GM12891 (cell line): ENCODE measurements at regions not wholly inside any gene's neighbourhood (a gene's known extent, or its start where the extent isn't known, plus 50 kb on each side); places are given as distances from the start of the nearest gene placed in this dataset.

Experiments
- DNase-seq: peaks from one replicate; pipeline ENCODE4 v3.0.0; 2011; ENCODE audit warnings: low spot score; ENCODE audit not compliant: insufficient read length
- FAIRE-seq: peaks from 2 replicates; lab custom pipeline; 2011; peaks lifted over from hg19 to GRCh38; lab: Jason Lieb, UNC
- PAX5 ChIP-seq: IDR thresholded peaks from 2 replicates; pipeline ENCODE4 v1.6.1; 2011; ENCODE audit warnings: low read length, moderate library complexity, mild to moderate bottlenecking; ENCODE audit not compliant: insufficient read depth, severe bottlenecking
- POLR2A ChIP-seq: IDR thresholded peaks from 2 replicates; pipeline ENCODE4 v1.6.1; 2011; ENCODE audit warnings: low read depth, low read length, control low read depth
- POLR2AphosphoS5 ChIP-seq: IDR thresholded peaks from 2 replicates; pipeline ENCODE4 v1.6.1; 2011; ENCODE audit warnings: low read depth, low read length, control low read depth
- POU2F2 ChIP-seq: IDR thresholded peaks from 2 replicates; pipeline ENCODE4 v1.6.1; 2011; ENCODE audit warnings: low read depth, mild to moderate bottlenecking, control low read depth, low read length, moderate library complexity
- SPI1 ChIP-seq: IDR thresholded peaks from 2 replicates; pipeline ENCODE4 v1.6.1; 2011; ENCODE audit warnings: low read depth, low read length, control low read depth
- TAF1 ChIP-seq: IDR thresholded peaks from 2 replicates; pipeline ENCODE4 v1.6.1; 2011; ENCODE audit warnings: low read depth, low read length, control low read depth

GRCh38 chr1:80053613-80054012 is 1047.1 kb upstream of the ADGRL4 start:
- TF ChIP-seq SPI1 (no peak), POU2F2 (no peak), POLR2A (no peak), TAF1 (no peak), POLR2AphosphoS5 (no peak), PAX5 (no peak)
- FAIRE-seq: no peak
- DNase-seq: no peak

- no peak for DNase-seq
- TF ChIP-seq TAF1: no peak
- FAIRE-seq: no peak
Observed at GRCh38 chr1:80050523-80050922, 1044.0 kb upstream of the ADGRL4 start.

- no peak for FAIRE-seq
- no peak for TF ChIP-seq POLR2AphosphoS5
- TF ChIP-seq SPI1: no peak
- TF ChIP-seq PAX5: no peak
- TF ChIP-seq TAF1: no peak
Observed at GRCh38 chr1:80050085-80050484, 1043.6 kb upstream of the ADGRL4 start.

GRCh38 chr1:80048716-80049115 is 1042.2 kb upstream of the ADGRL4 start:
- FAIRE-seq (no peak), DNase-seq (no peak)
- TF ChIP-seq TAF1 (no peak), PAX5 (no peak), POLR2A (no peak), POU2F2 (no peak), POLR2AphosphoS5 (no peak), SPI1 (no peak)

More at GRCh38 chr1:80050085-80050484, 1043.6 kb upstream of the ADGRL4 start:
- DNase-seq: no peak

- FAIRE-seq: no peak
- no peak for DNase-seq
- TF ChIP-seq TAF1: no peak
- no peak for TF ChIP-seq POLR2AphosphoS5
- no peak for TF ChIP-seq SPI1
- no peak for TF ChIP-seq POLR2A
Observed at GRCh38 chr1:80047791-80048190, 1041.3 kb upstream of the ADGRL4 start.

GRCh38 chr1:80044662-80045061 is 1038.1 kb upstream of the ADGRL4 start:
- DNase-seq (no peak), FAIRE-seq (no peak)
- no peak for TF ChIP-seq POLR2AphosphoS5
- no peak for TF ChIP-seq POU2F2
- no peak for TF ChIP-seq TAF1
- TF ChIP-seq POLR2A: no peak
- TF ChIP-seq SPI1: no peak
- TF ChIP-seq PAX5: no peak

GRCh38 chr1:80036690-80037432 is 1030.3 kb upstream of the ADGRL4 start:
- no peak for FAIRE-seq
- DNase-seq: no peak
- TF ChIP-seq SPI1: no peak
- TF ChIP-seq PAX5: no peak
- TF ChIP-seq POLR2A: no peak
- no peak for TF ChIP-seq TAF1
- TF ChIP-seq POU2F2: no peak
- TF ChIP-seq POLR2AphosphoS5: no peak

- TF ChIP-seq POLR2AphosphoS5 (no peak), POLR2A (no peak), POU2F2 (no peak), SPI1 (no peak)
- no peak for DNase-seq
- no peak for FAIRE-seq
Observed at GRCh38 chr1:80023358-80023757, 1016.8 kb upstream of the ADGRL4 start.

GRCh38 chr1:80021891-80022290 is 1015.4 kb upstream of the ADGRL4 start:
- FAIRE-seq (no peak), DNase-seq (no peak)
- TF ChIP-seq POU2F2 (no peak), POLR2A (no peak), TAF1 (no peak), PAX5 (no peak)

- TF ChIP-seq POU2F2: no peak
- TF ChIP-seq TAF1: no peak
- no peak for TF ChIP-seq POLR2A
- no peak for TF ChIP-seq SPI1
- TF ChIP-seq PAX5: no peak
- no peak for TF ChIP-seq POLR2AphosphoS5
- DNase-seq (no peak), FAIRE-seq (no peak)
Observed at GRCh38 chr1:80018348-80018747, 1011.8 kb upstream of the ADGRL4 start.

- no peak for FAIRE-seq
- no peak for TF ChIP-seq POLR2A
- no peak for TF ChIP-seq PAX5
- no peak for TF ChIP-seq TAF1
- no peak for TF ChIP-seq POU2F2
- TF ChIP-seq POLR2AphosphoS5: no peak
- TF ChIP-seq SPI1: no peak
- no peak for DNase-seq
Observed at GRCh38 chr1:80008934-80009333, 1002.4 kb upstream of the ADGRL4 start.
